ENCODE measurements at regions not wholly inside any gene's neighbourhood (a gene's known extent, or its start where the extent isn't known, plus 50 kb on each side); places are given as distances from the start of the nearest gene placed in this dataset.

GRCh38 chr4:20383283-20383682, 131.6 kb downstream of the SLIT2 start:
- TF ChIP-seq CTCF (IDR thresholded peaks at IDR 0.05) (no peak), POLR2A (IDR thresholded peaks at IDR 0.05) (no peak)
